Colonic mucosa (tissue), 4 donors: ENCODE measurements at regions not wholly inside any gene's neighbourhood (a gene's known extent, or its start where the extent isn't known, plus 50 kb on each side); places are given as distances from the start of the nearest gene placed in this dataset.

Source experiments
- DNase-seq: peaks from one replicate; pipeline ENCODE4 v3.0.0-alpha.2; 2020
- H3K27ac ChIP-seq: fragments of 200-600 bp; one replicate; pipeline ENCODE4 v1.8.0; 2021
- H3K27me3 ChIP-seq: fragments of 200-600 bp; one replicate; pipeline ENCODE4 v1.8.0; 2021
- H3K36me3 ChIP-seq: fragments of 200-600 bp; one replicate; pipeline ENCODE4 v1.8.0; 2021
- H3K4me1 ChIP-seq: fragments of 200-600 bp; one replicate; pipeline ENCODE4 v1.8.0; 2021; ENCODE audit warnings: mild to moderate bottlenecking
- H3K4me3 ChIP-seq: fragments of 200-600 bp; one replicate; pipeline ENCODE4 v1.8.0; 2021
- H3K9ac ChIP-seq, 2 donors: one replicate each; pipeline ENCODE4 v1.7.0; 2013; ENCODE audit warnings: control low read depth in 2 of 2, low read depth in 2 of 2, low read length in 2 of 2
- H3K9me3 ChIP-seq: fragments of 200-600 bp; one replicate; pipeline ENCODE4 v1.8.0; 2021
- CTCF ChIP-seq: fragments of 200-600 bp; IDR thresholded peaks from one replicate; pipeline ENCODE4 v1.8.0; 2022; ENCODE audit warnings: antibody characterized with exemption, mild to moderate bottlenecking
- intact Hi-C: fragments of 100-400 bp; cut with DNase I; formaldehyde crosslinking; loops from one replicate; pipeline ENCODE4 v1.14.1; 2022
- donor health status: healthy.
- donor health status: DM: no; HTN: no; CAD: no.
- donor health status: DM: no; HTN: no; CAD: no.

- TF ChIP-seq CTCF: no peak
- intact Hi-C loops: no loop called here
- no peak overlapping the region for H3K27ac ChIP-seq
These were observed 154.2 kb upstream of the ID2 start for GRCh38 chr2:8527676-8528075.

DNA sequence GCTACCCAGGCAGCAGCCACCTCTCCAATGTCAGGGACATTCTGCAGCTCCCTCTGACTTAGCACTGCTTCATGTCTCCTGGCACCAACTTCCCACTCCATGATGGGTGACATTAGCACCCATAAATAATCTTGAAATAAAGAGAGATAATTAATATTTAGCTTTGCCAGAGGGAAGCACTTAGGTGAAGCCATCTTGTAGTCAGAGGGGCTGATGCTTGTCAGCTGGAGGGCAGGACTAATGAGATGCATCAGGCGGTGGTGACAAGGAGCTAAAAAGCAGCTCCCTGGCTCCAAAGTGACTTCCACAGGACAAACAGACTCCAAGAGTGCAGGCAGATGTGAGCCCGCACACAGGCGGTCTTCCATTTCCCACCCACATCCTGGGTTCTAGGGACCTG is 153.0 kb upstream of the ID2 start:
- no peaks in the 10 kb centered on the region for H3K36me3 ChIP-seq
- H3K9ac ChIP-seq: no peak overlapping the region
- no peak overlapping the region for H3K4me3 ChIP-seq
- H3K9me3 ChIP-seq: no peaks in the 10 kb centered on the region
- no peak overlapping the region for H3K27ac ChIP-seq
- peaks cover 15% of the 10 kb centered on the region for H3K4me1 ChIP-seq
- H3K27me3 ChIP-seq: no peaks in the 10 kb centered on the region
- intact Hi-C loops: no loop called here
- DNase-seq: no peak
- TF ChIP-seq CTCF: no peak

More at GRCh38 chr2:8527676-8528075, 154.2 kb upstream of the ID2 start:
- Histone ChIP-seq H3K9ac (no peak overlapping the region), H3K36me3 (no peaks in the 10 kb centered on the region), H3K4me1 (peaks cover 15% of the 10 kb centered on the region), H3K27me3 (no peaks in the 10 kb centered on the region), H3K4me3 (no peak overlapping the region), H3K9me3 (no peaks in the 10 kb centered on the region)
- DNase-seq: no peak

GRCh38 chr2:8529706-8530277 is 152.1 kb upstream of the ID2 start:
- intact Hi-C loops: no loop called here
- no peak overlapping the region for H3K9ac ChIP-seq
- DNase-seq: no peak
- H3K27ac ChIP-seq: no peak overlapping the region
- H3K4me1 ChIP-seq: peaks cover 15% of the 10 kb centered on the region
- no peaks in the 10 kb centered on the region for H3K9me3 ChIP-seq
- no peak overlapping the region for H3K4me3 ChIP-seq
- no peaks in the 10 kb centered on the region for H3K27me3 ChIP-seq
- no peak for TF ChIP-seq CTCF
- no peaks in the 10 kb centered on the region for H3K36me3 ChIP-seq

- Histone ChIP-seq H3K27me3 (no peaks in the 10 kb centered on the region), H3K9me3 (no peaks in the 10 kb centered on the region), H3K4me1 (no peaks in the 10 kb centered on the region), H3K36me3 (no peaks in the 10 kb centered on the region), H3K4me3 (no peak overlapping the region), H3K9ac (no peak overlapping the region), H3K27ac (no peak overlapping the region)
- no peak for DNase-seq
- intact Hi-C loops: no loop called here
- TF ChIP-seq CTCF: no peak
These were observed 150.4 kb upstream of the ID2 start for GRCh38 chr2:8531481-8531880.

GRCh38 chr2:8532438-8532837 is 149.4 kb upstream of the ID2 start:
- TF ChIP-seq CTCF: no peak
- intact Hi-C loops: no loop called here

More at GRCh38 chr2:8532438-8532837, 149.4 kb upstream of the ID2 start:
- no peak for DNase-seq
- H3K27me3 ChIP-seq: no peaks in the 10 kb centered on the region
- no peaks in the 10 kb centered on the region for H3K9me3 ChIP-seq
- no peak overlapping the region for H3K4me3 ChIP-seq
- no peak overlapping the region for H3K9ac ChIP-seq
- no peaks in the 10 kb centered on the region for H3K36me3 ChIP-seq
- no peaks in the 10 kb centered on the region for H3K4me1 ChIP-seq
- no peak overlapping the region for H3K27ac ChIP-seq
